ENCODE measurements at regions not wholly inside any gene's neighbourhood (a gene's known extent, or its start where the extent isn't known, plus 50 kb on each side); places are given as distances from the start of the nearest gene placed in this dataset.

GRCh38 chr3:103371411-103371810 is 936.6 kb downstream of the ZPLD1 start:
- WGBS, 2 experiments (ENCODE audit: extremely low coverage in 1 of 2, insufficient coverage in 1 of 2, insufficient read length in 1 of 2, insufficient replicate concordance in 2 of 2, low coverage in 1 of 2, low lambda C conversion rate in 2 of 2, missing lambda C conversion rate in 1 of 2) = 90% methylated on average over 1 of the region's 1 CpG; no CpG with 5 or more reads in 1 of the 2 experiments
- no peak for FAIRE-seq

More at GRCh38 chr3:103371411-103371810, 936.6 kb downstream of the ZPLD1 start:
- no peak for DNase-seq (ENCODE audit: low read depth in 1 of 2, low spot score in 2 of 2)
- Histone ChIP-seq H2AFZ (ENCODE audit: low read length) (no peak overlapping the region), H4K20me1 (replicated peaks in 1 of 2; ENCODE audit: control insufficient read depth in 1 of 2, insufficient read depth in 2 of 2, low read length in 2 of 2) (no peaks in the 10 kb centered on the region), H2BK20ac (ENCODE audit: low read length) (no peak overlapping the region), H3K9me3 (ENCODE audit: insufficient read depth in 2 of 2, low read depth in 1 of 2, low read length in 1 of 2) (no peaks in the 10 kb centered on the region), H2BK5ac (ENCODE audit: low read depth, low read length) (no peak overlapping the region), H3K79me2 (ENCODE audit: control insufficient read depth in 1 of 2, insufficient read depth in 2 of 2, low read length in 2 of 2) (no peaks in the 10 kb centered on the region), H3K23ac (ENCODE audit: insufficient read length) (no peak overlapping the region), H4K91ac (replicated peaks; ENCODE audit: insufficient read length, low read length) (no peak overlapping the region), H4K5ac (ENCODE audit: insufficient read length, low read depth, low read length) (no peak overlapping the region), H3K4me2 (ENCODE audit: insufficient read depth in 1 of 2, low read depth in 2 of 2, low read length in 2 of 2) (no peak overlapping the region), H3K4ac (replicated peaks; ENCODE audit: insufficient read length, low read depth, low read length) (no peak overlapping the region), H3K18ac (ENCODE audit: extremely low read depth, low read length) (no peak overlapping the region), H2BK120ac (replicated peaks; ENCODE audit: low read depth, low read length) (no peak overlapping the region), H2AK5ac (ENCODE audit: low read depth, low read length) (no peak overlapping the region), H3K27ac (ENCODE audit: low read depth, low read length) (no peak overlapping the region), H4K8ac (ENCODE audit: extremely low read depth, insufficient read depth, low read length) (no peak overlapping the region), H3K27me3 (replicated peaks in 1 of 4; ENCODE audit: control insufficient read depth in 3 of 4, extremely low read depth in 1 of 4, insufficient read depth in 3 of 4, low read length in 3 of 4) (no peaks in the 10 kb centered on the region), H3K36me3 (ENCODE audit: control insufficient read depth in 2 of 4, insufficient read depth in 4 of 4, low read length in 3 of 4) (no peaks in the 10 kb centered on the region), H3K14ac (ENCODE audit: insufficient read length) (no peak overlapping the region), H3K4me1 (replicated peaks in 1 of 4; ENCODE audit: control insufficient read depth in 3 of 4, insufficient read depth in 4 of 4, low read length in 3 of 4) (no peaks in the 10 kb centered on the region), H3K79me1 (ENCODE audit: low read depth, low read length) (no peaks in the 10 kb centered on the region), H3K4me3 (ENCODE audit: extremely low read depth in 1 of 4, insufficient read depth in 2 of 4, low read depth in 3 of 4, low read length in 4 of 4) (no peak overlapping the region), H2BK15ac (ENCODE audit: low read length) (no peak overlapping the region), H3K23me2 (ENCODE audit: low read depth, low read length) (no peaks in the 10 kb centered on the region), H3K9ac (replicated peaks in 1 of 4; ENCODE audit: extremely low read depth in 1 of 4, low read depth in 3 of 4, low read length in 3 of 4) (no peak overlapping the region), H2BK12ac (ENCODE audit: low read depth, low read length) (no peak overlapping the region), H3K56ac (replicated peaks; ENCODE audit: insufficient read length, low read depth, low read length) (no peak overlapping the region)
- TF ChIP-seq POU5F1 (IDR thresholded peaks at IDR 0.05; ENCODE audit: low read depth, low read length) = no peak
- TF ChIP-seq SIX5 (IDR thresholded peaks at IDR 0.05; ENCODE audit: low read depth, low read length) = no peak
- TF ChIP-seq CHD2 (IDR thresholded peaks at IDR 0.05; ENCODE audit: low read length) = no peak
- no peak for TF ChIP-seq HDAC6 (IDR thresholded peaks at IDR 0.05; ENCODE audit: low read depth, low read length)
- TF ChIP-seq RAD21 (IDR thresholded peaks at IDR 0.05 in 1 of 2, conservative IDR thresholded peaks at IDR 0.05 in 1 of 2; ENCODE audit: low read depth in 2 of 2, low read length in 2 of 2) = no peak
- TF ChIP-seq PHF8 (conservative IDR thresholded peaks at IDR 0.05; ENCODE audit: low read depth, low read length) = no peak
- no peak for TF ChIP-seq FOSL1 (IDR thresholded peaks at IDR 0.05; ENCODE audit: insufficient read depth, low read depth, low read length)
- no peak for TF ChIP-seq CTBP2 (IDR thresholded peaks at IDR 0.05; ENCODE audit: borderline replicate concordance, insufficient read depth, insufficient read length, low read length)
- ChIA-PET POLR2A (ENCODE audit: partially characterized antibody) (no interaction called here), CTCF (ENCODE audit: partially characterized antibody) (interaction anchor here (0.7 kb wide), 1 partner anchor 439 kb away, joined by 3 read pairs; no protein-coding TSS in a partner anchor)
